GM23338 (cell line): ENCODE measurements at regions not wholly inside any gene's neighbourhood (a gene's known extent, or its start where the extent isn't known, plus 50 kb on each side); places are given as distances from the start of the nearest gene placed in this dataset.

Source experiments
- ATAC-seq: fragments of 200-7000 bp; cut with Tn5 transposase; 3 replicates; pipeline ENCODE4 v1.9.1; 2020
- DNase-seq: peaks from one replicate; pipeline ENCODE4 v3.0.0-alpha.2; 2015; ENCODE audit warnings: low spot score
- H2AFZ ChIP-seq: fragments of 200-600 bp; sonication (generic); 2 replicates; pipeline ENCODE4 v1.8.0; 2016; ENCODE audit warnings: antibody characterized with exemption, mild to moderate bottlenecking, moderate library complexity
- H3F3A ChIP-seq: fragments of 200-600 bp; sonication (generic); replicated peaks from 2 replicates; pipeline ENCODE4 v1.8.0; 2017; ENCODE audit warnings: antibody characterized with exemption, mixed run types, low read depth
- H3K27ac ChIP-seq: fragments of 200-600 bp; sonication (generic); 2 replicates; pipeline ENCODE4 v1.6.1; 2016; ENCODE audit warnings: low read depth
- H3K27me3 ChIP-seq: fragments of 200-600 bp; sonication (generic); 2 replicates; pipeline ENCODE4 v1.8.0; 2016; ENCODE audit warnings: mild to moderate bottlenecking, mixed run types, moderate library complexity; ENCODE audit not compliant: insufficient read depth
- H3K36me3 ChIP-seq: fragments of 200-600 bp; sonication (generic); 2 replicates; pipeline ENCODE4 v1.8.0; 2016; ENCODE audit warnings: mild to moderate bottlenecking; ENCODE audit not compliant: insufficient read depth
- H3K4me1 ChIP-seq: fragments of 200-600 bp; sonication (generic); 2 replicates; pipeline ENCODE4 v1.8.0; 2016; ENCODE audit warnings: mild to moderate bottlenecking, moderate library complexity; ENCODE audit not compliant: insufficient read depth
- H3K4me2 ChIP-seq: fragments of 200-600 bp; sonication (generic); 2 replicates; pipeline ENCODE4 v1.7.1; 2017; ENCODE audit warnings: mixed run types
- H3K4me3 ChIP-seq: fragments of 200-600 bp; sonication (generic); 2 replicates; pipeline ENCODE4 v1.6.1; 2016; ENCODE audit warnings: mixed run types
- H3K79me2 ChIP-seq: fragments of 200-600 bp; sonication (generic); replicated peaks from 2 replicates; pipeline ENCODE4 v1.8.0; 2017; ENCODE audit warnings: mild to moderate bottlenecking; ENCODE audit not compliant: insufficient read depth
- H3K9me2 ChIP-seq: fragments of 200-600 bp; sonication (generic); 2 replicates; pipeline ENCODE4 v1.8.0; 2017; ENCODE audit not compliant: insufficient read depth
- H4K20me1 ChIP-seq: fragments of 200-600 bp; sonication (generic); replicated peaks from 2 replicates; pipeline ENCODE4 v1.8.0; 2017; ENCODE audit warnings: mild to moderate bottlenecking; ENCODE audit not compliant: insufficient read depth
- H3K27ac Mint-ChIP-seq: 2 replicates; pipeline ENCODE4 v1.8.0; 2020; ENCODE audit warnings: inconsistent platforms, mild to moderate bottlenecking, moderate library complexity, mixed read lengths
- H3K27me3 Mint-ChIP-seq: 3 replicates; pipeline ENCODE4 v1.8.0; 2022; ENCODE audit warnings: low read depth, mild to moderate bottlenecking, moderate library complexity, mixed read lengths, inconsistent platforms; ENCODE audit not compliant: insufficient read depth, poor library complexity
- H3K36me3 Mint-ChIP-seq: 3 replicates; pipeline ENCODE4 v1.8.0; 2021; ENCODE audit warnings: low read depth, mild to moderate bottlenecking, inconsistent platforms, moderate library complexity, mixed read lengths
- H3K4me1 Mint-ChIP-seq: 3 replicates; pipeline ENCODE4 v1.8.0; 2020; ENCODE audit warnings: mild to moderate bottlenecking, inconsistent platforms, mixed read lengths
- H3K4me3 Mint-ChIP-seq: 3 replicates; pipeline ENCODE4 v1.8.0; 2021; ENCODE audit warnings: moderate library complexity, mild to moderate bottlenecking, inconsistent platforms, mixed read lengths
- H3K9me3 Mint-ChIP-seq: 3 replicates; pipeline ENCODE4 v1.8.0; 2020; ENCODE audit warnings: moderate library complexity, mild to moderate bottlenecking, inconsistent platforms, mixed read lengths
- CREB1 ChIP-seq: fragments of 250-450 bp; sonication (Bioruptor Pico); IDR thresholded peaks from 2 replicates; pipeline ENCODE4 v1.5.0; 2020; ENCODE audit warnings: low read depth, mild to moderate bottlenecking, moderate library complexity
- CTCF ChIP-seq, 2 experiments: fragments of 200-600 bp in 1 of 2; sonication (generic) in 1 of 2; conservative IDR thresholded peaks; 2 replicates each; pipeline versions ENCODE4 v1.5.1 to v1.6.1; 2016 to 2017; ENCODE audit warnings: antibody characterized with exemption in 2 of 2, low read depth in 2 of 2, mild to moderate bottlenecking in 2 of 2, moderate library complexity in 1 of 2
- ETS1 ChIP-seq: IDR thresholded peaks from 2 replicates; pipeline ENCODE4 v1.6.1; 2016; ENCODE audit warnings: antibody characterized with exemption
- EZH2 ChIP-seq: fragments of 200-600 bp; sonication (generic); IDR thresholded peaks from one replicate; pipeline ENCODE4 v1.8.0; 2017; ENCODE audit warnings: antibody characterized with exemption, mild to moderate bottlenecking, low read depth; ENCODE audit not compliant: unreplicated experiment
- EZH2phosphoT487 ChIP-seq: fragments of 200-600 bp; sonication (generic); IDR thresholded peaks from one replicate; pipeline ENCODE4 v1.8.1; 2018; ENCODE audit warnings: antibody characterized with exemption; ENCODE audit not compliant: unreplicated experiment
- JUNB ChIP-seq: IDR thresholded peaks from one replicate; pipeline ENCODE4 v1.6.1; 2016; ENCODE audit warnings: antibody characterized with exemption; ENCODE audit not compliant: unreplicated experiment
- POLR2AphosphoS5 ChIP-seq: IDR thresholded peaks from 2 replicates; pipeline ENCODE4 v1.6.1; 2016; ENCODE audit warnings: antibody characterized with exemption, low read depth
- STAT1 ChIP-seq: IDR thresholded peaks from one replicate; pipeline ENCODE4 v1.6.1; 2016; ENCODE audit warnings: antibody characterized with exemption; ENCODE audit not compliant: unreplicated experiment
- ZNF114 ChIP-seq: fragments of 250-450 bp; sonication (Bioruptor Pico); IDR thresholded peaks from 2 replicates; pipeline ENCODE4 v1.5.0; 2020; ENCODE audit warnings: mild to moderate bottlenecking, moderate library complexity
- ZNF331 ChIP-seq: fragments of 250-450 bp; sonication (Bioruptor Pico); IDR thresholded peaks from 2 replicates; pipeline ENCODE4 v1.5.0; 2020; ENCODE audit warnings: low read depth, mild to moderate bottlenecking, moderate library complexity
- ZNF462 ChIP-seq: fragments of 250-450 bp; sonication (Bioruptor Pico); IDR thresholded peaks from 2 replicates; pipeline ENCODE4 v1.5.0; 2020; ENCODE audit warnings: mild to moderate bottlenecking, moderate library complexity

GRCh38 chr3:46091741-46092701 lies 64.7 kb upstream of the XCR1 start:
- Histone ChIP-seq H3K79me2 (no peaks in the 10 kb centered on the region), H3K9me2 (peaks cover 9% of the 10 kb centered on the region), H3K27ac (no peak overlapping the region), H3K4me3 (no peak overlapping the region), H2AFZ (no peak overlapping the region), H3K27me3 (no peaks in the 10 kb centered on the region), H3F3A (no peaks in the 10 kb centered on the region), H3K4me2 (no peak overlapping the region), H4K20me1 (no peaks in the 10 kb centered on the region), H3K4me1 (no peaks in the 10 kb centered on the region), H3K36me3 (no peaks in the 10 kb centered on the region)
- no peak overlapping the region for H3K4me3 Mint-ChIP-seq
- H3K4me1 Mint-ChIP-seq = no peaks in the 10 kb centered on the region
- ATAC-seq (no peak), DNase-seq (no peak)
- H3K27me3 Mint-ChIP-seq = peaks cover 9% of the 10 kb centered on the region
- no peak overlapping the region for H3K27ac Mint-ChIP-seq
- no peak for TF ChIP-seq ETS1
- TF ChIP-seq POLR2AphosphoS5 = no peak
- TF ChIP-seq ZNF331 = no peak
- no peak for TF ChIP-seq JUNB
- no peak for TF ChIP-seq STAT1
- no peak for TF ChIP-seq EZH2phosphoT487
- TF ChIP-seq ZNF114 (CRISPR knock-in tag) = no peak
- no peak for TF ChIP-seq EZH2
- 0 out of 3 replicates have a peak, but pooled peaks cover 9% of the 10 kb centered on the region for H3K9me3 Mint-ChIP-seq
- H3K36me3 Mint-ChIP-seq = no peaks in the 10 kb centered on the region

- DNase-seq (no peak), ATAC-seq (no peak)
- H3K4me3 ChIP-seq = no peak overlapping the region
- H3K9me2 ChIP-seq = peaks cover 7% of the 10 kb centered on the region
- Mint-ChIP-seq H3K4me3 (no peak overlapping the region), H3K27ac (no peak overlapping the region), H3K9me3 (0 out of 3 replicates have a peak, but pooled peaks cover 9% of the 10 kb centered on the region), H3K4me1 (no peaks in the 10 kb centered on the region), H3K27me3 (peaks cover 9% of the 10 kb centered on the region), H3K36me3 (no peaks in the 10 kb centered on the region)
- H2AFZ ChIP-seq = no peak overlapping the region
- H3K27me3 ChIP-seq = no peaks in the 10 kb centered on the region
- no peaks in the 10 kb centered on the region for H3K79me2 ChIP-seq
- no peaks in the 10 kb centered on the region for H4K20me1 ChIP-seq
- no peaks in the 10 kb centered on the region for H3K36me3 ChIP-seq
- no peaks in the 10 kb centered on the region for H3K4me1 ChIP-seq
- H3K27ac ChIP-seq = no peak overlapping the region
- H3F3A ChIP-seq = no peaks in the 10 kb centered on the region
- no peak overlapping the region for H3K4me2 ChIP-seq
- TF ChIP-seq ZNF462 (CRISPR knock-in tag) (no peak), CREB1 (no peak), ZNF331 (no peak), CTCF (conservative IDR thresholded peaks at IDR 0.05; ENCODE audit: low read depth in 2 of 2) (no peak), JUNB (no peak), STAT1 (no peak)
These were observed 63.8 kb upstream of the XCR1 start for GRCh38 chr3:46091046-46091445.
